Trophoblast cell (in vitro differentiated cells and primary cell): ENCODE measurements at regions not wholly inside any gene's neighbourhood (a gene's known extent, or its start where the extent isn't known, plus 50 kb on each side); places are given as distances from the start of the nearest gene placed in this dataset.

ENCODE experiments used
- DNase-seq, 2 donors: peaks; one replicate each; pipeline ENCODE4 v3.0.0-alpha.2; 2016
- H2AFZ ChIP-seq: 2 replicates; pipeline ENCODE4 v1.6.1; 2013; ENCODE audit warnings: low read length, moderate library complexity, mild to moderate bottlenecking; ENCODE audit not compliant: insufficient read depth, poor library complexity
- H2AK5ac ChIP-seq: 2 replicates; pipeline ENCODE4 v1.6.1; 2013; ENCODE audit warnings: mild to moderate bottlenecking, low read length
- H2BK120ac ChIP-seq: 2 replicates; pipeline ENCODE4 v1.6.1; 2013; ENCODE audit warnings: low read length, mild to moderate bottlenecking, moderate library complexity; ENCODE audit not compliant: insufficient read depth, poor library complexity
- H2BK12ac ChIP-seq: 2 replicates; pipeline ENCODE4 v1.6.1; 2013; ENCODE audit warnings: mild to moderate bottlenecking, low read length, moderate library complexity
- H2BK5ac ChIP-seq: 2 replicates; pipeline ENCODE4 v1.6.1; 2013; ENCODE audit warnings: low read length, low read depth, moderate library complexity, mild to moderate bottlenecking; ENCODE audit not compliant: poor library complexity
- H3K14ac ChIP-seq: 2 replicates; pipeline ENCODE4 v1.6.1; 2013; ENCODE audit warnings: mild to moderate bottlenecking, low read length
- H3K18ac ChIP-seq: 2 replicates; pipeline ENCODE4 v1.6.1; 2013; ENCODE audit warnings: mild to moderate bottlenecking, low read length
- H3K23ac ChIP-seq: 2 replicates; pipeline ENCODE4 v1.6.1; 2013; ENCODE audit warnings: low read length
- H3K27ac ChIP-seq: 2 replicates; pipeline ENCODE4 v1.5.1; 2013; ENCODE audit warnings: low read depth, mild to moderate bottlenecking, inconsistent platforms, low read length, moderate library complexity
- H3K27me3 ChIP-seq: 2 replicates; pipeline ENCODE4 v1.6.1; 2013; ENCODE audit warnings: inconsistent platforms, mild to moderate bottlenecking, low read length, moderate library complexity; ENCODE audit not compliant: insufficient read depth
- H3K36me3 ChIP-seq, 2 experiments: 1 replicate in 1 of 2; 2 replicates in 1 of 2; pipeline ENCODE4 v1.6.1; 2013; ENCODE audit warnings: low read length in 2 of 2, mild to moderate bottlenecking in 2 of 2, moderate library complexity in 1 of 2; ENCODE audit not compliant: insufficient read depth in 2 of 2, control insufficient read depth in 1 of 2
- H3K4ac ChIP-seq: 2 replicates; pipeline ENCODE4 v1.6.1; 2013; ENCODE audit warnings: low read depth, mild to moderate bottlenecking, low read length, moderate library complexity
- H3K4me1 ChIP-seq, 2 experiments: 1 replicate in 1 of 2; 2 replicates in 1 of 2; pipeline ENCODE4 v1.6.1; 2013; ENCODE audit warnings: low read length in 2 of 2, mild to moderate bottlenecking in 2 of 2, moderate library complexity in 1 of 2; ENCODE audit not compliant: insufficient read depth in 2 of 2, control insufficient read depth in 1 of 2
- H3K4me2 ChIP-seq: 2 replicates; pipeline ENCODE4 v1.6.1; 2013; ENCODE audit warnings: inconsistent platforms, mild to moderate bottlenecking, low read length, moderate library complexity
- H3K4me3 ChIP-seq: 2 replicates; pipeline ENCODE4 v1.5.1; 2013; ENCODE audit warnings: mild to moderate bottlenecking, low read depth, low read length, inconsistent platforms
- H3K79me1 ChIP-seq: one replicate; pipeline ENCODE4 v1.6.1; 2013; ENCODE audit warnings: low read length
- H3K79me2 ChIP-seq: 2 replicates; pipeline ENCODE4 v1.6.1; 2013; ENCODE audit warnings: low read length, mild to moderate bottlenecking; ENCODE audit not compliant: control insufficient read depth, insufficient read depth, poor library complexity
- H3K9ac ChIP-seq: 2 replicates; pipeline ENCODE4 v1.6.1; 2013; ENCODE audit warnings: mild to moderate bottlenecking, low read length
- H3K9me3 ChIP-seq: 2 replicates; pipeline ENCODE4 v1.6.1; 2013; ENCODE audit warnings: low read depth, mild to moderate bottlenecking, control low read depth, inconsistent platforms, low read length; ENCODE audit not compliant: insufficient read depth
- H4K12ac ChIP-seq: 2 replicates; pipeline ENCODE4 v1.6.1; 2013; ENCODE audit warnings: low read depth, mild to moderate bottlenecking, low read length, moderate library complexity
- H4K8ac ChIP-seq: 2 replicates; pipeline ENCODE4 v1.6.1; 2013; ENCODE audit warnings: low read depth, mild to moderate bottlenecking, low read length, moderate library complexity
- H4K91ac ChIP-seq: one replicate; pipeline ENCODE4 v1.6.1; 2013; ENCODE audit warnings: low read depth, mild to moderate bottlenecking, low read length, moderate library complexity
- WGBS: extraction: QIAGEN DNeasy Blood & Tissue Kit; methylation state at CpG from one replicate; pipeline ENCODE4 v1.1.7; 2013; ENCODE audit warnings: missing lambda C conversion rate; ENCODE audit not compliant: insufficient read length, insufficient coverage; ENCODE audit errors: extremely low coverage; 5-methylcytosine and 5-hydroxymethylcytosine counted together

- Histone ChIP-seq H4K8ac (no peak overlapping the region), H3K4me2 (no peak overlapping the region), H2BK12ac (no peak overlapping the region), H2AK5ac (no peak overlapping the region), H3K4me1 (no peaks in the 10 kb centered on the region), H3K9me3 (no peaks in the 10 kb centered on the region), H3K23ac (no peak overlapping the region), H3K79me2 (no peaks in the 10 kb centered on the region), H3K27me3 (no peaks in the 10 kb centered on the region), H3K36me3 (no peaks in the 10 kb centered on the region), H3K27ac (no peak overlapping the region), H3K79me1 (no peaks in the 10 kb centered on the region), H2AFZ (no peak overlapping the region), H4K12ac (no peak overlapping the region), H2BK5ac (no peak overlapping the region), H4K91ac (no peak overlapping the region), H3K18ac (no peak overlapping the region), H2BK120ac (no peak overlapping the region), H3K14ac (no peak overlapping the region), H3K4me3 (no peak overlapping the region), H3K9ac (no peak overlapping the region), H3K4ac (no peak overlapping the region)
- no peak for DNase-seq
- WGBS, result no CpG with 5 or more reads among the region's 8 CpGs
These were observed 732.9 kb downstream of the MTRR start for GRCh38 chr5:8601831-8602354.

- Histone ChIP-seq H4K8ac (no peak overlapping the region), H4K91ac (no peak overlapping the region), H2BK12ac (no peak overlapping the region), H3K18ac (no peak overlapping the region), H3K36me3 (no peaks in the 10 kb centered on the region), H3K4ac (no peak overlapping the region), H2BK120ac (no peak overlapping the region), H3K27me3 (no peaks in the 10 kb centered on the region), H2BK5ac (no peak overlapping the region), H3K27ac (no peak overlapping the region), H3K79me2 (no peaks in the 10 kb centered on the region), H3K9me3 (no peaks in the 10 kb centered on the region), H3K23ac (no peak overlapping the region), H3K4me2 (no peak overlapping the region), H4K12ac (no peak overlapping the region), H2AK5ac (no peak overlapping the region), H3K79me1 (no peaks in the 10 kb centered on the region), H2AFZ (no peak overlapping the region), H3K14ac (no peak overlapping the region), H3K4me1 (no peaks in the 10 kb centered on the region), H3K9ac (no peak overlapping the region), H3K4me3 (no peak overlapping the region)
- no peak for DNase-seq
These were observed 737.3 kb downstream of the MTRR start for GRCh38 chr5:8606231-8606630.

GRCh38 chr5:8611067-8611466 is 742.1 kb downstream of the MTRR start:
- Histone ChIP-seq H3K79me1 (no peaks in the 10 kb centered on the region), H3K27me3 (no peaks in the 10 kb centered on the region), H4K12ac (no peak overlapping the region), H2BK120ac (no peak overlapping the region), H3K4me2 (no peak overlapping the region), H3K4me1 (no peaks in the 10 kb centered on the region), H2AFZ (no peak overlapping the region), H3K4me3 (no peak overlapping the region), H3K4ac (no peak overlapping the region), H2BK12ac (no peak overlapping the region), H3K14ac (no peak overlapping the region), H3K18ac (no peak overlapping the region), H2AK5ac (no peak overlapping the region), H3K9ac (no peak overlapping the region), H3K27ac (no peak overlapping the region), H3K36me3 (no peaks in the 10 kb centered on the region), H4K8ac (no peak overlapping the region), H3K79me2 (no peaks in the 10 kb centered on the region), H4K91ac (no peak overlapping the region), H3K9me3 (peaks cover 4% of the 10 kb centered on the region), H3K23ac (no peak overlapping the region), H2BK5ac (no peak overlapping the region)
- no peak for DNase-seq
- no CpG with 5 or more reads among the region's 3 CpGs for WGBS

GRCh38 chr5:8613078-8613685 is 744.2 kb downstream of the MTRR start:
- no peak overlapping the region for H4K8ac ChIP-seq
- H3K79me1 ChIP-seq, result no peaks in the 10 kb centered on the region
- no peak overlapping the region for H2AK5ac ChIP-seq
- H3K4me1 ChIP-seq, result no peaks in the 10 kb centered on the region
- H3K79me2 ChIP-seq, result no peaks in the 10 kb centered on the region
- H3K4me3 ChIP-seq, result no peak overlapping the region
- no peak overlapping the region for H4K91ac ChIP-seq
- H3K18ac ChIP-seq, result no peak overlapping the region
- no peak for DNase-seq
- H3K9ac ChIP-seq, result no peak overlapping the region
- no peaks in the 10 kb centered on the region for H3K27me3 ChIP-seq
- no CpG with 5 or more reads among the region's 4 CpGs for WGBS
- H3K23ac ChIP-seq, result no peak overlapping the region
- no peak overlapping the region for H2BK5ac ChIP-seq
- no peaks in the 10 kb centered on the region for H3K36me3 ChIP-seq
- peaks cover 4% of the 10 kb centered on the region for H3K9me3 ChIP-seq
- H2BK120ac ChIP-seq, result no peak overlapping the region
- H3K4ac ChIP-seq, result no peak overlapping the region
- no peak overlapping the region for H3K4me2 ChIP-seq
- H4K12ac ChIP-seq, result no peak overlapping the region
- H3K27ac ChIP-seq, result no peak overlapping the region
- no peak overlapping the region for H2BK12ac ChIP-seq
- H3K14ac ChIP-seq, result no peak overlapping the region
- H2AFZ ChIP-seq, result no peak overlapping the region
